ENCODE measurements at regions not wholly inside any gene's neighbourhood (a gene's known extent, or its start where the extent isn't known, plus 50 kb on each side); places are given as distances from the start of the nearest gene placed in this dataset.
"Not testable (repeated sequence)": the region's sequence is repeated elsewhere in the genome, so short reads cannot be mapped to it uniquely, and the experiment has no call there.

DNA sequence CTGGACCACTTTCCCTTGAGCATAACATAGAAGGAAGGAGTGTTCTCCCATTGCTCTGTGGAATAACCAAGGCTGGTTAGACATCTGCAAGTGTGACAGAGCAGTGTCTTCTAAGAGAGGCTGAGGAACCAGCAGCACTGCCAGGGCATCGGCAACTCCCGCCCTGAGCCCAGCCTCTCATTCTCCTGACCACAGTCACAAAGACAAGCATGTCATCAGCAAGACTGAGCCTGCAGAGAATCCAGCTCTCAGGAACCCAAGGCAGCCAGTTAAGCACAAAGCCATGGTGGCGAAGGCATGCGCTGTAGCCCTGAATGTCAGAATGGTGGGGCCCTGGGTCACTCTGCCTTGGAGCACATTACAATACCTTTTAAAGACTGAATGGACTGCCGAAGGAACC is 253.9 kb downstream of the AGTPBP1 start:
- DNase-seq, result no peak

DNA sequence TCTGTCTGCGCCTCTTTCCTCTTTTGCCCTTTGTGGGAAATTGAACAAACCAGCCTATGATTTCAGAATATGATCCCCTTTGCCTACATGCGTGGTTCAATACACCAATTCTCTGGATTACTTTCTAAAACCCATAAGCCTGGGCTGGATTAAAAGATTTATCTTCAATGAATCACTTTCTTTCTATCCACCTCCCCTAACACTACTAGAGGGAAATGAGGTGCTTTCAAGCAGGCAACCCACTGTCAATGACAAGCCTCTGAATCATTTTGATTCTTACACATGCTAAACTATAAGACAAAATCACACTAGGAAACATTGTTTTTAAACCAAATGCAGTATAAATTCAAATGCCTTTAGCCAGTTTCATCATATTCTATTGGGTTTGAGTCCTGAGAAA is 257.5 kb downstream of the AGTPBP1 start:
- no peak for DNase-seq

- DNase-seq, result no peak
These were observed 258.5 kb downstream of the AGTPBP1 start for GRCh38 chr9:85483208-85483607.

- no peak for DNase-seq
These were observed 262.4 kb downstream of the AGTPBP1 start for GRCh38 chr9:85479305-85479704.

DNA sequence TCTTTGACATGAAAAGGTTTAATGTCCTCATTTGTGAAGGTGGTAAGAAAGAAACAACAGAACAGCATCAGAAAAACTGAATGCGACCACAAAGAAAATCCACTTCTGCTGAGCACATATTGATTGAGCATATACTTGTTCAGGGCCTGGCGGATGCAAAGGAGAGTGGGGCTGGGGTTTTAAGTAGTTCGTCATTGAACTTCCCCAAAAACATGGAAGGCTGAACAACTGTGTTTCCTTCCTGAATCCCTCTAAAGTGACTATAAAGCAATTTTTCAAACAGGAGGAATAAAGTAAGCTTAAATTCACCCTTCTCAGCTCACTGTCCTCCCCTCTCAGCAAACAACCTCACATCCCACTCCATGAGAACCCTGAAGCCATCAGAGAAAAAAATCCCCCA is 262.9 kb downstream of the AGTPBP1 start:
- DNase-seq, result no peak

GRCh38 chr9:85474896-85475295 is 266.9 kb downstream of the AGTPBP1 start:
- DNase-seq, result not testable (repeated sequence)

GRCh38 chr9:85471791-85472190 is 270.0 kb downstream of the AGTPBP1 start:
- DNase-seq, result no peak

- DNase-seq, result no peak
These were observed 272.7 kb downstream of the AGTPBP1 start for GRCh38 chr9:85469041-85469440.

GRCh38 chr9:85466834-85467233 is 274.9 kb downstream of the AGTPBP1 start:
- no peak for DNase-seq

- not testable (repeated sequence) for DNase-seq
These were observed 283.5 kb downstream of the AGTPBP1 start for GRCh38 chr9:85458114-85458864.

GRCh38 chr9:85453850-85454249 is 287.9 kb downstream of the AGTPBP1 start:
- DNase-seq, result no peak

GRCh38 chr9:85452841-85453240 is 288.9 kb downstream of the AGTPBP1 start:
- DNase-seq, result no peak

GRCh38 chr9:85451680-85452079 is 290.1 kb downstream of the AGTPBP1 start:
- DNase-seq, result no peak

GRCh38 chr9:85445887-85446286 is 295.9 kb downstream of the AGTPBP1 start:
- no peak for DNase-seq

GRCh38 chr9:85444243-85444642 is 297.5 kb downstream of the AGTPBP1 start:
- DNase-seq, result no peak

DNA sequence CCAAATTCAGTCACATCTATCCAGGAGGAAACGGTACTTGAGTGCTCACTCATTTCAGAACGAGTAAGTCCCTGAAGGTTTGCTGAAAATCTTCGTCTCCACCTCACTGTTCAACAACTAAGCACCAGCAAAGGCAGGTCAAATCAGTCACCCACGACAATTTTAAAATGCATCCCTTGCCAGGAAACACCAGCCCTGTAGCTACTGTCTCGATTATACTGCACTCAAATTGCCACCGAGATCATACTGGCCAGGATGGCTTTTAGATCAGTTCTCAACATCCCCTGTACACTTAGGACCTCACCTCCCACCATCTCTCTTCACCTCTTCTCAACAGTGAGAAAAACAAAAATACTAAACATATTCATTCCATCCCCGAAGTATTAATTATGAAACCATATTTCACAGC is 298.6 kb downstream of the AGTPBP1 start:
- DNase-seq, result no peak

DNA sequence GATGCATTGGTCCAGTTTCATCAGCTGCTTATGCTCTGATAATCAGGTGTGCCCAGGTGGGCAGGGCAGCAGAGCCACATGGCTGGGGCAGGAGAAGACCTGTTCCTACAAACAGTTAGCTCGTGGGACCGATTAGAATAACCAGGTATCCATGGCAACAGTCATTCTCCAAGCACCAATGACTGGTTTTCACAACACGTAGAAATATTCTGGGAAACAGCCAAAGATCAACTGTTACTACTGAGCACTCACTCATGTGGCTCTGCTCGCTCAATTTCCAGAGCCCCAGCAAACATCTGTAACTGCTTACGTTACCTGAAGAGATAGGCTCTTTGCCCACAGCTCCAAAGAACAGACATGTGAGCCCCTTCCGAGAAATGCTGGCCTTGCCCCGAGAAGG is 302.0 kb downstream of the AGTPBP1 start:
- no peak for DNase-seq

- DNase-seq, result not testable (repeated sequence)
These were observed 307.8 kb downstream of the AGTPBP1 start for GRCh38 chr9:85433956-85434355.

- not testable (repeated sequence) for DNase-seq
These were observed 308.2 kb downstream of the AGTPBP1 start for GRCh38 chr9:85433551-85433950.

- DNase-seq, result no peak
These were observed 308.7 kb downstream of the AGTPBP1 start for GRCh38 chr9:85433046-85433445.

- DNase-seq, result no peak
These were observed 309.2 kb downstream of the AGTPBP1 start for GRCh38 chr9:85432599-85432998.

- DNase-seq, result no peak
These were observed 310.2 kb downstream of the AGTPBP1 start for GRCh38 chr9:85431339-85432102.

GRCh38 chr9:85430659-85431338 is 311.0 kb downstream of the AGTPBP1 start:
- no peak for DNase-seq

- no peak for DNase-seq
These were observed 313.5 kb downstream of the AGTPBP1 start for GRCh38 chr9:85428230-85428629.
